ENCODE measurements at regions not wholly inside any gene's neighbourhood (a gene's known extent, or its start where the extent isn't known, plus 50 kb on each side); places are given as distances from the start of the nearest gene placed in this dataset.

GRCh38 chr14:44766285-44766684 lies 195.5 kb downstream of the KLHL28 start:
- no peak for DNase-seq (ENCODE audit: low spot score)
- TF ChIP-seq CTCF (IDR thresholded peaks at IDR 0.05; ENCODE audit: extremely low read depth, insufficient read depth, missing control alignments), result no peak
- in situ Hi-C loops (cut with MboI; ENCODE audit: low pct_unique_long_range_greater_than_20kb, low sequenced_read_pairs, unreplicated experiment), result no loop called here

- TF ChIP-seq CTCF (IDR thresholded peaks at IDR 0.05; ENCODE audit: extremely low read depth, insufficient read depth, missing control alignments), result no peak
- DNase-seq (ENCODE audit: low spot score), result no peak
- in situ Hi-C loops (cut with MboI; ENCODE audit: low pct_unique_long_range_greater_than_20kb, low sequenced_read_pairs, unreplicated experiment), result no loop called here
These were observed 198.4 kb downstream of the KLHL28 start for GRCh38 chr14:44763356-44763755.

GRCh38 chr14:44759277-44759676 lies 202.5 kb downstream of the KLHL28 start:
- in situ Hi-C loops (cut with MboI; ENCODE audit: low pct_unique_long_range_greater_than_20kb, low sequenced_read_pairs, unreplicated experiment), result no loop called here
- no peak for TF ChIP-seq CTCF (IDR thresholded peaks at IDR 0.05; ENCODE audit: extremely low read depth, insufficient read depth, missing control alignments)

GRCh38 chr14:44756554-44756953 lies 205.2 kb downstream of the KLHL28 start:
- TF ChIP-seq CTCF (IDR thresholded peaks at IDR 0.05; ENCODE audit: extremely low read depth, insufficient read depth, missing control alignments), result no peak
- no peak for DNase-seq (ENCODE audit: low spot score)
- in situ Hi-C loops (cut with MboI; ENCODE audit: low pct_unique_long_range_greater_than_20kb, low sequenced_read_pairs, unreplicated experiment), result no loop called here

More at GRCh38 chr14:44759277-44759676, 202.5 kb downstream of the KLHL28 start:
- DNase-seq (ENCODE audit: low spot score), result no peak

GRCh38 chr14:44745371-44745770 lies 216.4 kb downstream of the KLHL28 start:
- DNase-seq (ENCODE audit: low spot score), result no peak
- TF ChIP-seq CTCF (IDR thresholded peaks at IDR 0.05; ENCODE audit: extremely low read depth, insufficient read depth, missing control alignments), result no peak
- in situ Hi-C loops (cut with MboI; ENCODE audit: low pct_unique_long_range_greater_than_20kb, low sequenced_read_pairs, unreplicated experiment), result no loop called here

- no peak for DNase-seq (ENCODE audit: low spot score)
- TF ChIP-seq CTCF (IDR thresholded peaks at IDR 0.05; ENCODE audit: extremely low read depth, insufficient read depth, missing control alignments), result no peak
- in situ Hi-C loops (cut with MboI; ENCODE audit: low pct_unique_long_range_greater_than_20kb, low sequenced_read_pairs, unreplicated experiment), result no loop called here
These were observed 219.5 kb downstream of the KLHL28 start for GRCh38 chr14:44742202-44742601.

- no peak for TF ChIP-seq CTCF (IDR thresholded peaks at IDR 0.05; ENCODE audit: extremely low read depth, insufficient read depth, missing control alignments)
- DNase-seq (ENCODE audit: low spot score), result no peak
- in situ Hi-C loops (cut with MboI; ENCODE audit: low pct_unique_long_range_greater_than_20kb, low sequenced_read_pairs, unreplicated experiment), result no loop called here
These were observed 220.3 kb downstream of the KLHL28 start for GRCh38 chr14:44741431-44741830.

All from GM13977 (cell line).